Neuronal stem cell (in vitro differentiated cells): ENCODE measurements at regions not wholly inside any gene's neighbourhood (a gene's known extent, or its start where the extent isn't known, plus 50 kb on each side); places are given as distances from the start of the nearest gene placed in this dataset. TPM values are rescaled to one million over a fixed set of nuclear protein-coding genes. Genes with fewer than 3 reads are reported as not detected.
"Not testable (repeated sequence)": the region's sequence is repeated elsewhere in the genome, so short reads cannot be mapped to it uniquely, and the experiment has no call there.

Source experiments
- DNase-seq: peaks from one replicate; pipeline ENCODE4 v3.0.0-alpha.2; 2013; ENCODE audit warnings: low spot score
- H2AFZ ChIP-seq: one replicate; pipeline ENCODE4 v1.6.1; 2013; ENCODE audit warnings: mild to moderate bottlenecking, low read length, inconsistent platforms
- H2AK5ac ChIP-seq: 2 replicates; pipeline ENCODE4 v1.6.1; 2013; ENCODE audit warnings: low read depth, mild to moderate bottlenecking, inconsistent platforms, low read length, moderate library complexity, mixed read lengths
- H2BK120ac ChIP-seq: 2 replicates; pipeline ENCODE4 v1.6.1; 2013; ENCODE audit warnings: low read depth, mild to moderate bottlenecking, inconsistent platforms, low read length, moderate library complexity, mixed read lengths
- H2BK12ac ChIP-seq: one replicate; pipeline ENCODE4 v1.6.1; 2013; ENCODE audit warnings: low read length, inconsistent platforms
- H2BK15ac ChIP-seq: 2 replicates; pipeline ENCODE4 v1.6.1; 2013; ENCODE audit warnings: mild to moderate bottlenecking, low read length, inconsistent platforms, mixed read lengths
- H2BK5ac ChIP-seq: one replicate; pipeline ENCODE4 v1.6.1; 2013; ENCODE audit warnings: inconsistent platforms, mild to moderate bottlenecking, low read length, moderate library complexity
- H3K14ac ChIP-seq: one replicate; pipeline ENCODE4 v1.6.1; 2013; ENCODE audit warnings: low read length, inconsistent platforms
- H3K18ac ChIP-seq: 2 replicates; pipeline ENCODE4 v1.6.1; 2013; ENCODE audit warnings: low read length, inconsistent platforms
- H3K23ac ChIP-seq: 2 replicates; pipeline ENCODE4 v1.6.1; 2013; ENCODE audit warnings: low read depth, mild to moderate bottlenecking, mixed read lengths, low read length, inconsistent platforms; ENCODE audit not compliant: poor library complexity
- H3K27ac ChIP-seq: replicated peaks from 3 replicates; pipeline ENCODE4 v1.5.1; 2013; ENCODE audit warnings: low read length, inconsistent platforms
- H3K27me3 ChIP-seq, 3 experiments: 2 replicates each; pipeline ENCODE4 v1.6.1; 2013; ENCODE audit warnings: low read length in 3 of 3, mild to moderate bottlenecking in 2 of 3, inconsistent platforms in 1 of 3, low read depth in 1 of 3, mixed read lengths in 1 of 3, moderate library complexity in 1 of 3; ENCODE audit not compliant: control insufficient read depth in 3 of 3, insufficient read depth in 3 of 3
- H3K36me3 ChIP-seq, 2 donors: replicated peaks in 1 of 2; 2 replicates each; pipeline ENCODE4 v1.6.1; 2013; ENCODE audit warnings: low read length in 2 of 2; ENCODE audit not compliant: control insufficient read depth in 2 of 2, insufficient read depth in 2 of 2
- H3K4ac ChIP-seq: 2 replicates; pipeline ENCODE4 v1.6.1; 2013; ENCODE audit warnings: inconsistent platforms, mild to moderate bottlenecking, low read length, moderate library complexity
- H3K4me1 ChIP-seq, 2 donors: 1 replicate in 1 of 2; 2 replicates in 1 of 2; pipeline ENCODE4 v1.6.1; 2013; ENCODE audit warnings: low read length in 2 of 2, low read depth in 1 of 2; ENCODE audit not compliant: control insufficient read depth in 2 of 2, insufficient read depth in 1 of 2
- H3K4me2 ChIP-seq: one replicate; pipeline ENCODE4 v1.6.1; 2013; ENCODE audit warnings: mild to moderate bottlenecking, low read length, inconsistent platforms; ENCODE audit not compliant: insufficient read depth, poor library complexity, severe bottlenecking
- H3K4me3 ChIP-seq, 2 donors: 2 replicates each; pipeline ENCODE4 v1.5.1; 2013; ENCODE audit warnings: low read length in 2 of 2, mild to moderate bottlenecking in 2 of 2, inconsistent platforms in 1 of 2, moderate library complexity in 1 of 2
- H3K79me1 ChIP-seq: one replicate; pipeline ENCODE4 v1.6.1; 2013; ENCODE audit warnings: low read depth, mild to moderate bottlenecking, inconsistent platforms, low read length, moderate library complexity
- H3K9ac ChIP-seq: one replicate; pipeline ENCODE4 v1.6.1; 2013; ENCODE audit warnings: mild to moderate bottlenecking, low read depth, low read length, inconsistent platforms; ENCODE audit not compliant: poor library complexity
- H3K9me3 ChIP-seq, 2 donors: replicated peaks in 1 of 2; 2 replicates each; pipeline versions ENCODE3 to v1.6.1; 2013; ENCODE audit warnings: low read length in 2 of 2, mild to moderate bottlenecking in 2 of 2, inconsistent platforms in 1 of 2, low read depth in 1 of 2, mixed read lengths in 1 of 2, moderate library complexity in 1 of 2; ENCODE audit not compliant: control insufficient read depth in 2 of 2, insufficient read depth in 1 of 2
- H4K8ac ChIP-seq: one replicate; pipeline ENCODE4 v1.6.1; 2013; ENCODE audit warnings: low read depth, mild to moderate bottlenecking, inconsistent platforms, low read length, moderate library complexity
- H4K91ac ChIP-seq: one replicate; pipeline ENCODE4 v1.6.1; 2013; ENCODE audit warnings: low read length, low read depth, mild to moderate bottlenecking, inconsistent platforms; ENCODE audit not compliant: poor library complexity
- WGBS, 2 donors: extraction: QIAGEN DNeasy Blood & Tissue Kit; methylation state at CpG; one replicate each; pipeline ENCODE4 v1.1.7; 2013; ENCODE audit warnings: missing lambda C conversion rate in 2 of 2, mixed read lengths in 1 of 2; ENCODE audit not compliant: insufficient read length in 2 of 2, insufficient replicate concordance in 1 of 2; ENCODE audit errors: extremely low coverage in 2 of 2; 5-methylcytosine and 5-hydroxymethylcytosine counted together
- small RNA-seq: library from polyadenylated mRNA; stranded (forward); fragments of <200 nt; extraction: miRNeasy Mini kit (QIAGEN cat#:217004); gene quantifications from one replicate; pipeline ENCODE3, GENCODE V24; 2013; ENCODE audit not compliant: insufficient read depth

DNA sequence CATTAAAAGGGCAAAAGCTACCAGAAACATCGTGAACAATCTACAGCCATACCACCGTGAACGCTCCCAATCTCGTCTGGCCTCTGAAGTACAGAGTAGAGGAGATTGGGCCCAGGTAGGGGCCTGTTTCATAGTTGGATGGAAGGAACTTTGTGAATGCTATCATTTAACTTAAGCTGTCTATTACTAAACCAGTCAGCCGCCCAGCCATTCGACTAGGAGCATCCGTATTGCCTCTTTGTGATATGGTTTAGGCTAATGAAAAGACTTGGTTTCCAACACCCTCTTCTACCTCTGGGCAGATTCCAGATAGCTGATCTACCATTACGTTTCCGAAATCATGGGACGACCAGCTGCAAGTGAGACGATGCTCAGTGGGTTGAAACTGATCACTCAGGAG is 54.0 kb upstream of the TBL1X start:
- not testable (repeated sequence) for H3K9me3 ChIP-seq, H2AFZ ChIP-seq, H3K36me3 ChIP-seq, H3K18ac ChIP-seq, H2BK15ac ChIP-seq, H3K9ac ChIP-seq, H4K8ac ChIP-seq, H3K4me1 ChIP-seq, H2BK5ac ChIP-seq, H3K27ac ChIP-seq, H2AK5ac ChIP-seq, H3K4me2 ChIP-seq, H2BK12ac ChIP-seq, DNase-seq, H3K27me3 ChIP-seq, H2BK120ac ChIP-seq, H3K23ac ChIP-seq, H4K91ac ChIP-seq, H3K79me1 ChIP-seq, H3K4me3 ChIP-seq, H3K14ac ChIP-seq, H3K4ac ChIP-seq
- no CpG with 5 or more reads among the region's 11 CpGs for WGBS, 2 donors

- not testable (repeated sequence) for H3K36me3 ChIP-seq, H2AK5ac ChIP-seq, H3K23ac ChIP-seq, H3K14ac ChIP-seq, H4K8ac ChIP-seq, H3K79me1 ChIP-seq, H2BK12ac ChIP-seq, H3K27ac ChIP-seq, H3K27me3 ChIP-seq, H3K4ac ChIP-seq, H3K4me1 ChIP-seq, H3K9ac ChIP-seq, H3K4me2 ChIP-seq, H2BK15ac ChIP-seq, H3K4me3 ChIP-seq, H3K9me3 ChIP-seq, H3K18ac ChIP-seq, H4K91ac ChIP-seq, DNase-seq, H2BK5ac ChIP-seq, H2BK120ac ChIP-seq, H2AFZ ChIP-seq
- whole genome bisulfite sequencing, 2 donors: no CpG with 5 or more reads among the region's 16 CpGs
Observed at GRCh38 chrX:9411682-9412081, 53.2 kb upstream of the TBL1X start.

DNA sequence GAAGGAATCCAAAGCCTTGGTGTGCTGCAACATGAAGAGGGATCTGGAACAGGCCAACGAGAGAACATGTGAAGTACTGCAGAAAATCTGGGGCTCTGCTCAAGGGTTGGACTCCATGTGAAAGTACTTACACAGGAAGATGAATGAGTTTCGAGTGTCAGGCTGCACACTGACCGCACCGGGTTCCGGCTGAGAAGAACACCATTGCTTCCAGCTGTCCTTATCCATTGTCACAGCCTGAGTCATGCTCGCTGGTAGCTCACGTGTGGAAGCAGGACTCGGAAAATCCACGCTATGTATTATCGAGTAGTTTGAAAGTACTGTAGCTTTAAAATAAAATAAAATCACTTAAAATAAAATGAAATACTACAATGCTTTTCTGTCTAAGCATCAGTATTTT is 50.4 kb upstream of the TBL1X start:
- Histone ChIP-seq H3K9ac (no peak overlapping the region), H3K14ac (no peak overlapping the region), H3K9me3 (no peaks in the 10 kb centered on the region), H3K4me1 (no peaks in the 10 kb centered on the region), H2BK15ac (no peak overlapping the region), H2BK12ac (no peak overlapping the region), H3K27ac (no peak overlapping the region), H2AK5ac (no peak overlapping the region), H3K4ac (no peak overlapping the region), H4K8ac (no peak overlapping the region), H2BK5ac (no peak overlapping the region), H4K91ac (no peak overlapping the region), H2BK120ac (no peak overlapping the region), H3K18ac (no peak overlapping the region), H2AFZ (no peak overlapping the region), H3K4me2 (no peak overlapping the region), H3K4me3 (no peak overlapping the region), H3K79me1 (no peaks in the 10 kb centered on the region), H3K23ac (no peak overlapping the region), H3K36me3 (no peaks in the 10 kb centered on the region), H3K27me3 (no peaks in the 10 kb centered on the region)
- DNase-seq: no peak
- WGBS, 2 donors: no CpG with 5 or more reads among the region's 10 CpGs

Small RNA genes lying in the stretch of these regions (small RNA-seq; reads per million reads assigned to genes)
- gene AC119618.1: not detected
- not detected for gene RNA5SP499
